Vagina (tissue), 2 donors: ENCODE measurements at regions not wholly inside any gene's neighbourhood (a gene's known extent, or its start where the extent isn't known, plus 50 kb on each side); places are given as distances from the start of the nearest gene placed in this dataset.

Source experiments
- CTCF ChIP-seq, 3 experiments: fragments of 450-650 bp in 2 of 3; fragments of 200-600 bp in 1 of 3; sonication (generic) in 1 of 3; IDR thresholded peaks; one replicate each; pipeline ENCODE4 v1.5.1; 2017 to 2019; ENCODE audit warnings: antibody characterized with exemption in 3 of 3, mild to moderate bottlenecking in 2 of 3, moderate library complexity in 2 of 3
- POLR2A ChIP-seq, 2 donors: fragments of 450-650 bp; IDR thresholded peaks; one replicate each; pipeline ENCODE4 v1.6.1; 2017; ENCODE audit warnings: antibody characterized with exemption in 2 of 2, mild to moderate bottlenecking in 2 of 2, moderate library complexity in 2 of 2
- POLR2AphosphoS5 ChIP-seq, 2 donors: sonication (generic); formaldehyde crosslinking; IDR thresholded peaks; one replicate each; pipeline ENCODE4 v1.9.0; 2017; ENCODE audit warnings: antibody characterized with exemption in 2 of 2, mild to moderate bottlenecking in 2 of 2, low read depth in 1 of 2; ENCODE audit not compliant: insufficient read depth in 1 of 2

- TF ChIP-seq CTCF (IDR thresholded peaks at IDR 0.05) (no peak), POLR2A (IDR thresholded peaks at IDR 0.05) (no peak), POLR2AphosphoS5 (IDR thresholded peaks at IDR 0.05; ENCODE audit: insufficient read depth in 1 of 2, low read depth in 1 of 2) (no peak)
Observed at GRCh38 chr2:74051504-74051903, 66.8 kb downstream of the TET3 start.
